Subcutaneous abdominal adipose tissue (tissue), 5 donors: ENCODE measurements at regions not wholly inside any gene's neighbourhood (a gene's known extent, or its start where the extent isn't known, plus 50 kb on each side); places are given as distances from the start of the nearest gene placed in this dataset.
"Not testable (repeated sequence)": the region's sequence is repeated elsewhere in the genome, so short reads cannot be mapped to it uniquely, and the experiment has no call there.

ENCODE experiments used
- H3K27ac ChIP-seq: one replicate; pipeline ENCODE4 v1.7.0; 2013; ENCODE audit warnings: low read depth, mild to moderate bottlenecking, inconsistent platforms, low read length, moderate library complexity
- H3K27me3 ChIP-seq, 5 donors: one replicate each; pipeline ENCODE4 v1.7.0; 2013; ENCODE audit warnings: low read length in 5 of 5, inconsistent platforms in 1 of 5; ENCODE audit not compliant: control insufficient read depth in 5 of 5, insufficient read depth in 4 of 5
- H3K36me3 ChIP-seq, 5 donors: one replicate each; pipeline ENCODE4 v1.7.0; 2013; ENCODE audit warnings: low read length in 5 of 5; ENCODE audit not compliant: control insufficient read depth in 5 of 5, insufficient read depth in 5 of 5
- H3K4me1 ChIP-seq, 5 donors: one replicate each; pipeline ENCODE4 v1.7.0; 2013; ENCODE audit warnings: low read length in 5 of 5, mild to moderate bottlenecking in 3 of 5, moderate library complexity in 1 of 5; ENCODE audit not compliant: control insufficient read depth in 5 of 5, insufficient read depth in 5 of 5
- H3K4me3 ChIP-seq, 5 donors: one replicate each; pipeline ENCODE4 v1.7.0; 2013; ENCODE audit warnings: low read length in 5 of 5, low read depth in 1 of 5
- H3K9ac ChIP-seq, 5 donors: one replicate each; pipeline ENCODE4 v1.7.0; 2013; ENCODE audit warnings: low read length in 5 of 5, mild to moderate bottlenecking in 4 of 5, moderate library complexity in 3 of 5
- H3K9me3 ChIP-seq, 5 donors: one replicate each; pipeline ENCODE4 v1.7.0; 2013; ENCODE audit warnings: low read length in 5 of 5; ENCODE audit not compliant: control insufficient read depth in 5 of 5
- donor health status: healthy.
- donor health status: healthy.
- donor health status: healthy.
- donor health status: healthy.
- donor health status: healthy.

DNA sequence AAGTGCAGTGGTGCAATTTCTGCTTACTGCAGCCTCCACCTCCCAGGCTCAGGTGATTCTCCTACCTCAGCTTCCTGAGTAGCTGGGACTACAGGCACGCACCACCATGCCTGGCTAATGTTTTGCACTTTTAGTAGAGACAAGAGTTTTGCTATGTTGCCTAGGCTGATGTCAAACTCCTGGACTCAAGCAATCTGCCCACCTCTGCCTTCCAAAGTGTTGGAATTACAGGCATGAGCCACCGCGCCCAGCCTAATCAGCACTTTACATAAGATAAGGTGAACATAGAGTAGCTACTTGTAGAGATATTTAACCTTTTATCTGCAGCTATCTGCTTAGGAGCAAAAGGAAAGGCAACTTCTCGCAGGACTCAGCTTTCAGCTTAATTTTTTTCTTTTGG is 77.5 kb upstream of the RGPD5 start:
- not testable (repeated sequence) for H3K4me3 ChIP-seq, H3K27ac ChIP-seq, H3K27me3 ChIP-seq, H3K9ac ChIP-seq, H3K4me1 ChIP-seq, H3K36me3 ChIP-seq, H3K9me3 ChIP-seq

DNA sequence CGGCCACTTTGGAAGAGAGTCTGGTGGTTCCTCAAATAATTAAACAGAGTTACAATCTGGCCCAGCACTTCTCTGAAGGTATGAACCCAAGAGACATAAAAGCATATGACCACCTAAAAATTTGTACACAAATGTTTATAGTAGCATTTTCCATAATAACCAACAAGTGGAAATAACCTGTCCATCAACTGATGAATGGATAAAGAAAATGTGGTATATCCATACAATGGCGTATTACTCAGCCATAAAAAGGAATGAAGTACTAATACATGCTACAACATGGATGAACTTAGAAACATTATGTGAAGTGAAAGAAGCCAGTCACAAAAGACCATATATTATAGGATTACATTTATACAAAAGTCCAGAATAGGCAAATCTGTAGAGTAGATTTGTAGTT is 76.0 kb upstream of the RGPD5 start:
- Histone ChIP-seq H3K36me3 (no peaks in the 10 kb centered on the region), H3K27ac (no peak overlapping the region), H3K9ac (no peak overlapping the region), H3K27me3 (no peaks in the 10 kb centered on the region), H3K4me3 (no peak overlapping the region), H3K9me3 (peaks cover 0 to 3% (median 0%) of the 10 kb centered on the region in 5 donors), H3K4me1 (no peaks in the 10 kb centered on the region)

DNA sequence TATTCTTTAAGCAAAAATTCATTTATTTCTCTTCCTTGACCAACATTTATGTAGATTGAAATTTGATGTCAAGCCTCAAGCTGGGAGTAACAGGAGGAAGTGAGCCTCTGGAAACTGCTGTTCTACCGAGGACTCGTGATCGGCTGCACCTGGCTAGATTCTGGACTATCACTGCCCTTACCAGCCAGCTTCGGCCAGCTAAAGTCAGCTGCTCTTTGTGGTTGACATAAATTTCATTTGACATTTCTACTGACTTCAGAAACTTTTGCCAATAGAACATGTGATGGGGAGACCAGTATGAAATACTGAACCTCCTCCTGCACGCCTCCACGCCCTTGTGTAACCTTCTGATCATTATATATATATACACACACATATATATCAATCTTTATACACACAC is 74.2 kb upstream of the RGPD5 start:
- Histone ChIP-seq H3K9me3 (peaks cover 0 to 3% (median 0%) of the 10 kb centered on the region in 5 donors), H3K4me3 (no peak overlapping the region), H3K9ac (no peak overlapping the region), H3K27me3 (peaks cover 0 to 1% (median 0%) of the 10 kb centered on the region in 5 donors), H3K4me1 (no peaks in the 10 kb centered on the region), H3K36me3 (no peaks in the 10 kb centered on the region), H3K27ac (no peak overlapping the region)

DNA sequence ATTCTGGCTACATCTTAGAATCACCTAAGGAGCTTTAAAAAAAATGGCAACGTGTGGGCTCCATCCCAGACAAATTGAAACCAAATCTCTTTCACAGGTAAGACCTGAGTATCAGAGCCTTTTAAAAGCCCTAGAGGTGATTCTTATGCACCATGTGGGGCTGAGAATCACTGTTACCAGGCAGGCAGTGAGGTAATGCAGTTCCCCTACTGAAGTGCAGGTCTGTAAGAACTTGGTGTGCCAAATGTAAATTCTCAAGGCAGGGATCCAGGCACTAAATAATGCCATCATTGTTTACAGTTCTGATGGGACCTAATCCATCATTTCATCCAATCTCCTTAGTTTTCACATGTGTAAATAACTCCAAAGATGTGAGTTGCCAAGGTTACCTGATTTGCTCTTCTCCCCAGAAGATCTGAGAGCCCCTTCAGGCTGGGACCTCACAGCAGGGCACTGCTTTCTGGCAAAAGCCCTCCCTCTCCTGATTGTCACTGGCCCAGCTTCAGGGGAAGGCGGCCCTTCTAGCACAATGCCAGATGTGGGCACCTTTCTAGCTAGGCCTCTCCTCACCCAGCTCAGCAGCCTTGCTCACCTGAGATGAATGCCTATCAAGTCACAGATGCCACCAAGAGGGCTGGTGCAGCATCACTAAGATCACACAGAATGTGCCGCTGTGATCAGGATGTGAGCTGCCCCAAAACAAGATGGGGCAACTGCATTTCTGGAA is 73.6 kb upstream of the RGPD5 start:
- no peaks in the 10 kb centered on the region for H3K36me3 ChIP-seq
- H3K9me3 ChIP-seq = peaks cover 0 to 3% (median 0%) of the 10 kb centered on the region in 5 donors
- H3K9ac ChIP-seq = no peak overlapping the region
- H3K27ac ChIP-seq = no peak overlapping the region
- no peaks in the 10 kb centered on the region for H3K4me1 ChIP-seq
- peaks cover 0 to 3% (median 0%) of the 10 kb centered on the region in 5 donors for H3K27me3 ChIP-seq
- H3K4me3 ChIP-seq = no peak overlapping the region

DNA sequence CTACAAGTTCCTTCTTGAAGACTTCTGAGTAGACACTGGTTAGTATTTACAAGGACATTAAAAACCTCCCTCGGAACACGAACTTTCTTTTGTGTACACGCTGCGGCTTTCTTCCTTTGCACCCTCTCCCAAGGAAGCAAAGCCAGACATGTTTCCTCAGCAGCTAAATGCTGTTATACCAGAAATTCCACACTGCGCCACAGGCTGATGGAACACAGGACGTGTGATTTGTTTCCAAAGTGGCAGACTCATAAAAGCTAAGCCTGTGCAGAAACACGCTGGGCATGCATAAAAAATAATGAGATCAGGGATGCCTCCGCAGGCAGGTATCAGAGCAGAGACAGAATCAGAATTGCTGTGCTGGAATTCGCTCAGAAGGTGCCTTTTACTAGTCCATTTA is 73.0 kb upstream of the RGPD5 start:
- H3K27ac ChIP-seq = no peak overlapping the region
- no peaks in the 10 kb centered on the region for H3K36me3 ChIP-seq
- peaks cover 0 to 3% (median 0%) of the 10 kb centered on the region in 5 donors for H3K9me3 ChIP-seq
- peaks cover 0 to 3% (median 0%) of the 10 kb centered on the region in 5 donors for H3K27me3 ChIP-seq
- H3K4me1 ChIP-seq = no peaks in the 10 kb centered on the region
- H3K9ac ChIP-seq = no peak overlapping the region
- H3K4me3 ChIP-seq = no peak overlapping the region

DNA sequence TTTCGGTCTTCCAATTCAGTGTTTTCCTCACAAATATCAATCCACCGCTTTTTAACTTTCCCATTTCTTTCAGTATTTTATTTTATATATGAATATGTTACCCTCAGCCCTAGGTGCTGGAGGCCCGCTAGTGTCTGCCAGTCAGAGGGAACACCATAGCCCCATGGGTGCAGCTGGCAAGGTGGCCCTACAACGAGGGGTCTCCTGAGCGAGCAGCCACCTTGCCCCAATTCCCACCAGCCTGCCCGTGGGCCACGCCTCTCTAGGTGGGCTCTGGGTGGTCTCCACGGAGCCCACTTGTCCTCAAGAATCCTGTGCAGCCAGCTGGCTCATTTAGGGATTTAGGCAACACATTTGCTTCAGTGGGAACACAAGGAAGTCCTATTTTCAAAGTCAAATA is 72.5 kb upstream of the RGPD5 start:
- H3K9me3 ChIP-seq = peaks cover 0 to 3% (median 0%) of the 10 kb centered on the region in 5 donors
- no peaks in the 10 kb centered on the region for H3K4me1 ChIP-seq
- H3K4me3 ChIP-seq = no peak overlapping the region
- no peak overlapping the region for H3K9ac ChIP-seq
- H3K27me3 ChIP-seq = peaks cover 0 to 3% (median 0%) of the 10 kb centered on the region in 5 donors
- no peak overlapping the region for H3K27ac ChIP-seq
- no peaks in the 10 kb centered on the region for H3K36me3 ChIP-seq

DNA sequence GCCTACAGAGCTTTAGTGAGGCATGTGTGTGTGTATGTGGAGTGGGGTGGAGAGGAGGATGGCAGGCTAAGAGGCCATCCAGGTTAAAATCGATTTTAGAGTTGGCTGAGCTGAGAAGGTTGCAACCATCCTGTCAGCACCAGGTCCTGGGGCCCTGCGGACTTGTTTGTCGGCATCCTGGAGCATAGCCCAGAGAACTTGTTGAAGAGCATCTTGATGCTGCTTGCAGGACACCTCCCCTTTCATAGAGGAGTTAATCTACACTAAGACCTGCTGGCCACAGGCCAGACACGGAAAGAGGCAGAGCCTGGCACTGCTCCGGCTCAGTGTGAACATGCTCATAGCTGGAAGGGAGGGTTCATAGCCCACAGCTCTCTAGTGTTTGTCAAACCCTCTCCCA is 72.1 kb upstream of the RGPD5 start:
- no peak overlapping the region for H3K27ac ChIP-seq

DNA sequence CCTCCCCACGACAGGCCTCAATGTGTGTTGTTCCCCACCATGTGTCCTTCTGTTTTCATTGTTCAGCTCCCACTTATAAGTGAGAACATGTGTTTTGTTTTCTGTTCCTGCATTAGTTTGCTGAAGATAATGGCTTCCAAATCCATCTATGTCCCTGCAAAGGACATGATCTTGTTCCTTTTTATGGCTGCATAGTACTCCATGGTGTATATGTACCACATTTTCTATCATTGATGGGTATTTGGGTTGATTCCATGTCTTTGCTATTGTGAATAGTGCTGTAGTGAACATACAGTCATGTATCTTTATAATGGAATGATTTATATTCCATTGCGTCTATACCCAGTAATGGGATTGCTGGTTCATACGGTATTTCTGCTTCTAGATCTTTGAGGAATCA is 71.5 kb upstream of the RGPD5 start:
- H3K36me3 ChIP-seq, H3K9ac ChIP-seq, H3K9me3 ChIP-seq, H3K4me1 ChIP-seq, H3K27ac ChIP-seq, H3K27me3 ChIP-seq, H3K4me3 ChIP-seq: not testable (repeated sequence)

More for the DNA sequence above, 72.1 kb upstream of the RGPD5 start:
- H3K36me3 ChIP-seq = no peaks in the 10 kb centered on the region
- H3K4me1 ChIP-seq = no peaks in the 10 kb centered on the region
- H3K9ac ChIP-seq = no peak overlapping the region
- H3K4me3 ChIP-seq = no peak overlapping the region
- H3K27me3 ChIP-seq = peaks cover 0 to 3% (median 0%) of the 10 kb centered on the region in 5 donors
- H3K9me3 ChIP-seq = peaks cover 0 to 3% (median 0%) of the 10 kb centered on the region in 5 donors

DNA sequence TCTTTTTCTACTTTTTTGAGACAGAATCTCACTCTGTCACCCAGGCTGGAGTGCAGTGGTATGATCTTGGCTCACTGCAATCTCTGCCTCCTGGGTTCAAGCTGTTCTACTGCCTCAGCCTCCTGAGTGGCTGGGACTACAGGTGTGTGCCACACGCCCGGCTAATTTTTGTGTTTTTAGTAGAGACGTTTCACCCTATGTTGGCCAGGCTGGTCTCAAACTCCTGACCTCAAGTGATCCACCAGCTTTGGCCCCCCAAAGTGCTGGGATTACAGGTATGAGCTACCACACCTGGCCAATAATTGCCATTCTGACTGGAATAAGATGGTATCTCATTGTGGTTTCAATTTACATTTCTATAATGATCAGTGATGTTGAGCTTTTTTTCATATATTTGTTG is 71.0 kb upstream of the RGPD5 start:
- H3K4me3 ChIP-seq, H3K36me3 ChIP-seq, H3K9ac ChIP-seq, H3K27me3 ChIP-seq, H3K9me3 ChIP-seq, H3K4me1 ChIP-seq, H3K27ac ChIP-seq: not testable (repeated sequence)

DNA sequence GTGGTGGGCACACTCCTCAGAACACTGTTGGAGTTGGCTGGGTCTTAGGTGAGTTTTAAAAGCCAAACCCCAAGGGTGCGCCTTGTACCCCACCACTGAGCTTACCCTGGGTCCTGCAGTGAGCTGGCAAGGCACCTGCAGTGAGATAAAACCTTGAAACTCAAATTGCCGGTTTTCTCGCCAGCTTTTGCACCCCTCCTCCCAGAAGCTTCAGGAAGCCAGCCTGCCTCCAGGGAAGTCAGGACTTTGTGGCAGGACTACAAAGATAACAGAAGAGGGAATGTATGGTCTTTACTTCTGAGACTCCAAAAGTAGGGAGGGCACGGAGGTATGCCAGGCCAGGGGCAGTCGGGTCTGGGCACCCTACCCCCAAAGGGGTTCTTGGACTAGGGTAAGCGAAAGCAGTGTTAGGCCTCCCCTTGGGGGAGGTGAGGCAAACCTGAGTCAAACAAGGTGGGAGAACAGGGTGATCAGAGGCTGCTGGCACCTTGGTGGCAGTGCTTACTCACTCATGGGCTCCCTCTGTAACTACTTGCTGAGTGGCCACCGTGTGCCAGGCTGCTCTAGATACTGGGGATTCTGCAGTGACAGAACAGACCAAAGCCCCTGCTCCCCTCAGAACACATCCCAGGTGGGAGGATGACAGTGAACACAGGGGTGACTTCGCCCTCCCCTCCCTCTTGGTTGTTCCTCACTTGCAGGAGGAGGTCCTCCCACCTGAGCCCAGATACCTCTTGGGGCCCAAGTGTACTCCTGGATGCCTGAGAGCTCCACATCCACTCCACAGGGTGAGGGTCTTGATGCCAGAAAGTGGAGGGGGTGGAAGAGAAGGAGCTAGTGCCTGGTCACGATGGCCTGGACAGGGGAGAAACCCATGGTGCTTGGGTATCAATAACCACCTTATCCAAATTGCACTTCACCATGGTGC is 69.3 kb upstream of the RGPD5 start:
- Histone ChIP-seq H3K4me3 (no peak overlapping the region), H3K27ac (no peak overlapping the region), H3K36me3 (no peaks in the 10 kb centered on the region), H3K4me1 (peaks cover 0 to 10% (median 4%) of the 10 kb centered on the region in 5 donors), H3K27me3 (peaks cover 0 to 3% (median 0%) of the 10 kb centered on the region in 5 donors), H3K9ac (no peak overlapping the region), H3K9me3 (peaks cover 0 to 9% (median 0%) of the 10 kb centered on the region in 5 donors)
